Choroid plexus epithelial cell (primary cell): ENCODE measurements at regions not wholly inside any gene's neighbourhood (a gene's known extent, or its start where the extent isn't known, plus 50 kb on each side); places are given as distances from the start of the nearest gene placed in this dataset.

Source experiments
- DNase-seq: peaks from one replicate; pipeline ENCODE4 v3.0.0-alpha.2; 2010; ENCODE audit warnings: low read depth
- H3K4me3 ChIP-seq: 2 replicates; pipeline ENCODE4 v1.5.1; 2011; ENCODE audit warnings: low read depth, mild to moderate bottlenecking, control low read depth, low read length, moderate library complexity
- CTCF ChIP-seq: conservative IDR thresholded peaks from 2 replicates; pipeline ENCODE4 v1.5.1; 2011; ENCODE audit warnings: low read depth, mild to moderate bottlenecking, control low read depth, inconsistent platforms, low read length, moderate library complexity

GRCh38 chr5:135159626-135160025 lies 125.6 kb upstream of the PITX1 start:
- no peak overlapping the region for H3K4me3 ChIP-seq
- TF ChIP-seq CTCF, result no peak
- no peak for DNase-seq

- no peak for TF ChIP-seq CTCF
- no peak for DNase-seq
- H3K4me3 ChIP-seq, result no peak overlapping the region
Observed at GRCh38 chr5:135158982-135159381, 125.0 kb upstream of the PITX1 start.

- no peak for TF ChIP-seq CTCF
- DNase-seq, result no peak
- H3K4me3 ChIP-seq, result no peak overlapping the region
Observed at GRCh38 chr5:135158314-135158697, 124.3 kb upstream of the PITX1 start.

- no peak overlapping the region for H3K4me3 ChIP-seq
- no peak for TF ChIP-seq CTCF
- DNase-seq, result no peak
Observed at GRCh38 chr5:135157421-135158313, 123.6 kb upstream of the PITX1 start.

- no peak overlapping the region for H3K4me3 ChIP-seq
- no peak for DNase-seq
- no peak for TF ChIP-seq CTCF
Observed at GRCh38 chr5:135156715-135157404, 122.8 kb upstream of the PITX1 start.

GRCh38 chr5:135156337-135156714 lies 122.3 kb upstream of the PITX1 start:
- TF ChIP-seq CTCF, result no peak

GRCh38 chr5:135155616-135156214 lies 121.7 kb upstream of the PITX1 start:
- no peak for DNase-seq
- H3K4me3 ChIP-seq, result no peak overlapping the region
- TF ChIP-seq CTCF, result no peak

More at GRCh38 chr5:135156337-135156714, 122.3 kb upstream of the PITX1 start:
- no peak overlapping the region for H3K4me3 ChIP-seq
- no peak for DNase-seq
